ENCODE measurements at regions not wholly inside any gene's neighbourhood (a gene's known extent, or its start where the extent isn't known, plus 50 kb on each side); places are given as distances from the start of the nearest gene placed in this dataset.

DNA sequence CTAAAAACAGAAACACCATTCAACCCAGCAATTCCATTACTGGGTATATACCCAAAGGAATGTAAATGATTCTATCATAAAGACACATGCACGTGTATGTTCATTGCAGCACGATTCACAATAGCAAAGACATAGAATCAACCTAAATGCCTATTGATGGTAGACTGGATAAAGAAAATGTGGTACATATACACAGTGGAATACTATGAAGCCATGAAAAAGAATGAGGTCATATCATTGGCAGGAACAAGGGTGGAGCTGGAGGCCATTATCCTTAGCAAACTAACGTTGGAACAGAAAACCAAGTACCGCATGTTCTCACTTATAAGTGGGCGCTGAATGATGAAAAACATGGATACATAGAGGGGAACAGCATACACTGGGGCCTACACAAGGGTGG is 77.2 kb upstream of the MYOCD start:
- TF ChIP-seq, protein P1, sequence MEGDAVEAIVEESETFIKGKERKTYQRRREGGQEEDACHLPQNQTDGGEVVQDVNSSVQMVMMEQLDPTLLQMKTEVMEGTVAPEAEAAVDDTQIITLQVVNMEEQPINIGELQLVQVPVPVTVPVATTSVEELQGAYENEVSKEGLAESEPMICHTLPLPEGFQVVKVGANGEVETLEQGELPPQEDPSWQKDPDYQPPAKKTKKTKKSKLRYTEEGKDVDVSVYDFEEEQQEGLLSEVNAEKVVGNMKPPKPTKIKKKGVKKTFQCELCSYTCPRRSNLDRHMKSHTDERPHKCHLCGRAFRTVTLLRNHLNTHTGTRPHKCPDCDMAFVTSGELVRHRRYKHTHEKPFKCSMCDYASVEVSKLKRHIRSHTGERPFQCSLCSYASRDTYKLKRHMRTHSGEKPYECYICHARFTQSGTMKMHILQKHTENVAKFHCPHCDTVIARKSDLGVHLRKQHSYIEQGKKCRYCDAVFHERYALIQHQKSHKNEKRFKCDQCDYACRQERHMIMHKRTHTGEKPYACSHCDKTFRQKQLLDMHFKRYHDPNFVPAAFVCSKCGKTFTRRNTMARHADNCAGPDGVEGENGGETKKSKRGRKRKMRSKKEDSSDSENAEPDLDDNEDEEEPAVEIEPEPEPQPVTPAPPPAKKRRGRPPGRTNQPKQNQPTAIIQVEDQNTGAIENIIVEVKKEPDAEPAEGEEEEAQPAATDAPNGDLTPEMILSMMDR (IDR thresholded peaks at IDR 0.05), result no peak
- TF ChIP-seq POLR2A (IDR thresholded peaks at IDR 0.05), result no peak
